HG03108 (cell line): ENCODE measurements at regions not wholly inside any gene's neighbourhood (a gene's known extent, or its start where the extent isn't known, plus 50 kb on each side); places are given as distances from the start of the nearest gene placed in this dataset.

Experiments
- ATAC-seq: cut with Tn5 transposase; IDR thresholded peaks from one replicate; pipeline ENCODE4 v1.9.1; 2021; ENCODE audit warnings: moderate library complexity; ENCODE audit not compliant: unreplicated experiment

- ATAC-seq, result no peak
Observed at GRCh38 chr2:225100269-225100668, 58.0 kb upstream of the DOCK10 start.

DNA sequence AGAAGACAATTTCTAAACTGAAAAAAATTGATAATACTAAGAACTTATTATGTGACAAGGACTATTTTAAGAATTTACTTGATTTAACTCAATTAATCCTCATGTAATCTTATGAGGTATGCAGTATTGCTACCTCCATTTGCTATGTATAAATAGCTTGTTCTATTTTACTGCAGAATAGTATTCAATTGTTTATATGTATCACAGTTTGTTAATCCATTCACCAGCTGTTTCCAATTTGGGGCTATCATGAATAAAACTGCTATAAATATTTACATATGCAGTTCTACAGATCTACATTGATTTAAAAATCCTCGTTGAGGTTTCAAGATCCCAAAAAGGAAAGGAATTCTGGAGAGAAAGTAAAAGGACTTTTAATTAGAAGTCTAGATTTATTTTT lies 54.8 kb upstream of the DOCK10 start:
- no peak for ATAC-seq
